HepG2 (cell line): ENCODE measurements at regions not wholly inside any gene's neighbourhood (a gene's known extent, or its start where the extent isn't known, plus 50 kb on each side); places are given as distances from the start of the nearest gene placed in this dataset.

Experiments used
- ATAC-seq: fragments of 200-7000 bp; cut with Tn5 transposase; 3 replicates; pipeline ENCODE4 v1.9.1; 2020; ENCODE audit warnings: mild to moderate bottlenecking, moderate library complexity
- BruUV-seq: library from RNA; stranded (reverse); fragments of 400-500 nt; replicated peaks from 2 replicates; lab custom pipeline; 2021; lab: Mats Ljungman, UMichigan
- CTCF ChIA-PET: fragments of 300-600 bp; formaldehyde crosslinking; extraction: SDS; loops from one replicate; lab custom pipeline; 2021; ENCODE audit warnings: low total read pairs, inconsistent platforms, low intra/inter-chr PET ratio; lab: Yijun Ruan, JAX
- POLR2A ChIA-PET: fragments of 350-600 bp; sonication (Branson Sonifier 250); formaldehyde crosslinking; loops from one replicate; lab custom pipeline; 2020; ENCODE audit warnings: antibody characterized with exemption, inconsistent platforms; lab: Yijun Ruan, JAX
- DNase-seq: peaks from one replicate; pipeline ENCODE4 v3.0.0-alpha.2; 2015; ENCODE audit warnings: low spot score
- FAIRE-seq: peaks from 3 replicates; lab custom pipeline; 2011; peaks lifted over from hg19 to GRCh38; lab: Jason Lieb, UNC
- H2AFZ ChIP-seq: one replicate; pipeline ENCODE4 v1.6.1; 2011; ENCODE audit warnings: low read length, inconsistent platforms
- H3K27ac ChIP-seq: fragments of 300-600 bp; 3 replicates; pipeline ENCODE4 v1.8.0; 2011; ENCODE audit warnings: mixed run types, mild to moderate bottlenecking, mixed read lengths, low read length, inconsistent platforms; ENCODE audit not compliant: insufficient read depth; ENCODE audit errors: extremely low read length
- H3K27me3 ChIP-seq, 2 experiments: fragments of 200-600 bp in 1 of 2; 2 replicates in 1 of 2; 3 replicates in 1 of 2; pipeline versions ENCODE4 v1.6.0 to v1.8.0; 2011; ENCODE audit warnings: low read length in 2 of 2, mild to moderate bottlenecking in 2 of 2, moderate library complexity in 2 of 2, inconsistent platforms in 1 of 2; ENCODE audit not compliant: insufficient read depth in 2 of 2, control insufficient read depth in 1 of 2
- H3K36me3 ChIP-seq, 2 experiments: fragments of 200-600 bp in 1 of 2; replicated peaks in 1 of 2; 2 replicates in 1 of 2; 3 replicates in 1 of 2; pipeline versions ENCODE4 v1.5.1 to v1.8.0; 2011; ENCODE audit warnings: low read length in 2 of 2, inconsistent platforms in 1 of 2; ENCODE audit not compliant: insufficient read depth in 2 of 2, control insufficient read depth in 1 of 2
- H3K4me1 ChIP-seq: 2 replicates; pipeline ENCODE4 v1.5.1; 2012; ENCODE audit warnings: low read length, inconsistent platforms; ENCODE audit not compliant: insufficient read depth
- H3K4me2 ChIP-seq: 2 replicates; pipeline ENCODE4 v1.6.0; 2011; ENCODE audit warnings: low read depth, low read length, inconsistent platforms
- H3K4me3 ChIP-seq, 3 experiments: fragments of 200-600 bp in 1 of 3; sonication (generic), shearing (Covaris generic) in 1 of 3; replicated peaks in 1 of 3; 2 replicates each; pipeline ENCODE4 v1.5.1; 2011 to 2016; ENCODE audit warnings: low read length in 3 of 3, inconsistent platforms in 2 of 3, low read depth in 2 of 3, mild to moderate bottlenecking in 2 of 3, control low read depth in 1 of 3, mixed read lengths in 1 of 3; ENCODE audit not compliant: insufficient read depth in 1 of 3
- H3K79me2 ChIP-seq: one replicate; pipeline ENCODE4 v1.6.1; 2011; ENCODE audit warnings: low read length, inconsistent platforms; ENCODE audit not compliant: insufficient read depth
- H3K9ac ChIP-seq: 2 replicates; pipeline ENCODE4 v1.6.0; 2011; ENCODE audit warnings: mild to moderate bottlenecking, low read depth, low read length, inconsistent platforms; ENCODE audit not compliant: insufficient read depth
- H3K9me3 ChIP-seq: 2 replicates; pipeline ENCODE4 v1.5.1; 2012; ENCODE audit warnings: mild to moderate bottlenecking, low read length
- H4K20me1 ChIP-seq: 2 replicates; pipeline ENCODE4 v1.6.0; 2011; ENCODE audit warnings: inconsistent platforms, mild to moderate bottlenecking, low read length, moderate library complexity; ENCODE audit not compliant: insufficient read depth
- FOXK1 ChIP-seq: sonication (generic); formaldehyde crosslinking; IDR thresholded peaks from 2 replicates; pipeline ENCODE4 v1.4.0; 2020; ENCODE audit warnings: low read depth, missing genetic modification reagents, borderline replicate concordance
- HHEX ChIP-seq: IDR thresholded peaks from 2 replicates; pipeline ENCODE4 v1.6.1; 2016; ENCODE audit warnings: control low read depth
- IKZF1 ChIP-seq: fragments of 450-650 bp; IDR thresholded peaks from 2 replicates; pipeline ENCODE4 v1.7.1; 2016
- PHF5A ChIP-seq: IDR thresholded peaks from one replicate; pipeline ENCODE4 v1.6.1; 2018; ENCODE audit warnings: low read depth, missing genetic modification reagents; ENCODE audit not compliant: unreplicated experiment
- TOPORS ChIP-seq: sonication (generic); formaldehyde crosslinking; IDR thresholded peaks from 2 replicates; pipeline ENCODE4 v1.8.0; 2023; ENCODE audit warnings: mild to moderate bottlenecking, missing genetic modification reagents
- ZIK1 ChIP-seq: sonication (generic); formaldehyde crosslinking; IDR thresholded peaks from 2 replicates; pipeline ENCODE4 v1.5.0; 2020; ENCODE audit warnings: mild to moderate bottlenecking, low read depth, missing genetic modification reagents, borderline replicate concordance
- ZNF34 ChIP-seq: sonication (generic); formaldehyde crosslinking; IDR thresholded peaks from 2 replicates; pipeline ENCODE4 v1.4.0; 2020; ENCODE audit warnings: mild to moderate bottlenecking, missing genetic modification reagents, borderline replicate concordance
- ZNF484 ChIP-seq: sonication (generic); formaldehyde crosslinking; IDR thresholded peaks from 2 replicates; pipeline ENCODE4 v1.5.1; 2020; ENCODE audit warnings: mild to moderate bottlenecking, low read depth, missing genetic modification reagents, borderline replicate concordance
- ZNF501 ChIP-seq: sonication (generic); formaldehyde crosslinking; IDR thresholded peaks from 2 replicates; pipeline ENCODE4 v1.5.1; 2020; ENCODE audit warnings: mild to moderate bottlenecking, moderate library complexity, missing genetic modification reagents
- ZNF572 ChIP-seq: sonication (generic); formaldehyde crosslinking; IDR thresholded peaks from 2 replicates; pipeline ENCODE4 v1.5.1; 2020; ENCODE audit warnings: mild to moderate bottlenecking, missing genetic modification reagents
- ZNF670 ChIP-seq: sonication (generic); formaldehyde crosslinking; IDR thresholded peaks from 2 replicates; pipeline ENCODE4 v1.8.0; 2022; ENCODE audit warnings: mild to moderate bottlenecking, missing genetic modification reagents, borderline replicate concordance
- WGBS: methylation state at CpG from one replicate; pipeline ENCODE4 v1.1.6; 2017; ENCODE audit warnings: low lambda C conversion rate; 5-methylcytosine and 5-hydroxymethylcytosine counted together
- in situ Hi-C: cut with HindIII; loops from 2 replicates; pipeline ENCODE4 v1.10.0; 2017; ENCODE audit warnings: low pct_unique_long_range_greater_than_20kb; ENCODE audit not compliant: extremely low pct_ligation_motif_present
- intact Hi-C: fragments of 100-400 bp; cut with micrococcal nuclease; formaldehyde crosslinking; loops from one replicate; pipeline ENCODE4 v1.10.0; 2022; ENCODE audit not compliant: unreplicated experiment
- TF ChIP-seq, protein P1 (sequence below): sonication (generic); formaldehyde crosslinking; IDR thresholded peaks from 2 replicates; pipeline ENCODE4 v1.5.1; 2020; ENCODE audit warnings: mild to moderate bottlenecking, missing genetic modification reagents, borderline replicate concordance
- TF ChIP-seq, protein P2 (sequence below): IDR thresholded peaks from 2 replicates; pipeline ENCODE4 v1.6.1; 2016; ENCODE audit warnings: missing biosample characterization, missing genetic modification reagents, low read depth
- TF ChIP-seq, protein P3 (sequence below): sonication (generic); formaldehyde crosslinking; conservative IDR thresholded peaks from 2 replicates; pipeline ENCODE4 v1.8.0; 2022; ENCODE audit warnings: low read depth, missing genetic modification reagents
- TF ChIP-seq, protein P4 (sequence below): sonication (generic); formaldehyde crosslinking; IDR thresholded peaks from 2 replicates; pipeline ENCODE4 v1.4.0; 2020; ENCODE audit warnings: low read depth, mild to moderate bottlenecking, missing genetic modification reagents

DNA sequence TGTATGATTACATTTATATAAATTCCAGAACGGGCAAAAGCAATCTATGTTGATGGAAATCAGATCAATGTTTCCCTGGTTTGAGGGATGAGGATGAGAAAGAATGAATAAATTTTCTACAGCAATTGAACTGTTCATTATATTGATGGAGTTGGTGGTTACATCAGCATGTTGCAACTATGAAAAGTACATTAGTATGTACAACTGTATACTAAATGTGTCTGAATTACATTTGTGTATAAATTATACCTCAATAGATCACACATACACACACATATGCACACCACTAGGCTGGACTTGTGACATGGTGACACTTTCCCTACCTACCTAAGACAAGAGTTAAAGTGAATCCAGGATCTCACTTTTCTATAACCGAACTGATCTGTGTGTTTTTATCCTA is 608.0 kb downstream of the CDH11 start (continued):
- TF ChIP-seq, protein P1, sequence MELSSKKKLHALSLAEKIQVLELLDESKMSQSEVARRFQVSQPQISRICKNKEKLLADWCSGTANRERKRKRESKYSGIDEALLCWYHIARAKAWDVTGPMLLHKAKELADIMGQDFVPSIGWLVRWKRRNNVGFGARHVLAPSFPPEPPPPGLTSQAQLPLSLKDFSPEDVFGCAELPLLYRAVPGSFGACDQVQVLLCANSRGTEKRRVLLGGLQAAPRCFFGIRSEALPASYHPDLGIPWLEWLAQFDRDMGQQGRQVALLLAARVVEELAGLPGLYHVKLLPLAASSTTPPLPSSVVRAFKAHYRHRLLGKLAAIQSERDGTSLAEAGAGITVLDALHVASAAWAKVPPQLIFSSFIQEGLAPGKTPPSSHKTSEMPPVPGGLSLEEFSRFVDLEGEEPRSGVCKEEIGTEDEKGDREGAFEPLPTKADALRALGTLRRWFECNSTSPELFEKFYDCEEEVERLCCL, result no peak

DNA sequence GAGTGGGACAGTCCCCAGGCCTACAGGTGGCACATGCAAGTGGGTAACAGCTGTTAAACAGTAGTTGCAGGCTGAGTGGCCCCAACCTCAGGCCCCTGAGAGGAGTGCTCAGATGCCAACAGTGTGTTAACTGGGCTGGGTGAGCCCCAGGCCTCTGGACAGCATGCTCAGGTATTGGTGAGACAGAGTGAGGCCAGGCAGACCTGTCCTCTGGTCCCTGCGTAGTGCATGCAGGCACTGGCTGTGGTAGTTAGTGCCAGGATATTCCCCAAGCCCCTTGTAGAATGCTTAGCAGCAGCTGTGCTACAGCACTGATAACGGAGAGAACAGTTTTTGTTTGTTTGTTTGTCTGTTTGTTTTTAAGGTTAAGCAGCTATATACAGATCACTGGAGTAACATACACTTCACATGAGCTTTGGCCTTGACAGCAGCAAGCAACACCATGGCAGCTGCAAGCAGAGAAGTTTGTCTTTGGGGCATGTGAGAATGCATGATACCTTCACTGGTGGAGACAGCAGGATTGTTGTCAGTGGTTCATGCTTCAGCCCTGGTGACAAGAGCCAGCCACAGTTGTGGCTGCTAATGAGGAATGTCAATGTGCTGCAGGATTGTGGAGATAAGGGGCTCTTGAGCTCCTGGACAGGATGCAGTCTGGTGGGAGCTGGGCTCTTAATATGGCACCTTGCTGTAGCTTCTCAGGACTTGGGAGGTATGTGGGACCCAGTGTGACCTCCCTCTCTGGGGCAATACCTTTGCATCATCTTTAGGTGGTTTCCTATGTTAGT is 614.4 kb downstream of the CDH11 start:
- Histone ChIP-seq H3K9ac (no peak overlapping the region), H3K9me3 (peaks cover 22% of the 10 kb centered on the region), H3K27ac (no peak overlapping the region), H3K36me3 (no peaks in the 10 kb centered on the region), H3K4me1 (no peaks in the 10 kb centered on the region), H3K27me3 (no peaks in the 10 kb centered on the region), H4K20me1 (no peaks in the 10 kb centered on the region), H3K4me3 (no peak overlapping the region), H3K79me2 (no peaks in the 10 kb centered on the region), H2AFZ (no peak overlapping the region), H3K4me2 (no peak overlapping the region)
- BruUV-seq, result no TSS peak
- intact Hi-C loops, result no loop called here
- WGBS, result 12% methylated on average over 2 of the region's 2 CpGs
- CTCF ChIA-PET, result no interaction called here
- no peak for ATAC-seq
- in situ Hi-C loops, result no loop called here
- POLR2A ChIA-PET, result no interaction called here
- DNase-seq, result no peak
- no peak for FAIRE-seq
- TF ChIP-seq, protein P2, sequence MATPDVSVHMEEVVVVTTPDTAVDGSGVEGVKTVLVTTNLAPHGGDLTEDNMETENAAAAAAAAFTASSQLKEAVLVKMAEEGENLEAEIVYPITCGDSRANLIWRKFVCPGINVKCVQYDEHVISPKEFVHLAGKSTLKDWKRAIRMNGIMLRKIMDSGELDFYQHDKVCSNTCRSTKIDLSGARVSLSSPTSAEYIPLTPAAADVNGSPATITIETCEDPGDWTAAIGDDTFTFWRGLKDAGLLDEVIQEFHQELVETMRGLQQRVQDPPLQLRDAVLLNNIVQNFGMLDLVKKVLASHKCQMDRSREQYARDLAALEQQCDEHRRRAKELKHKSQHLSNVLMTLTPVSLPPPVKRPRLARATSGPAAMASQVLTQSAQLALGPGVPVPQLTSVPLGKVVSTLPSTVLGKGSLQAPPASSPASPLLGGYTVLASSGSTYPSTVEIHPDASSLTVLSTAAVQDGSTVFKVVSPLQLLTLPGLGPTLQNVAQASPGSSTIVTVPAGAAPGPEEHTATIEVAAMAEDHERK (CRISPR knock-in tag), result no peak
- TF ChIP-seq ZNF484 (CRISPR knock-in tag) (no peak), ZNF501 (CRISPR knock-in tag) (no peak), ZNF670 (CRISPR knock-in tag) (no peak), PHF5A (CRISPR knock-in tag) (no peak), IKZF1 (no peak), ZNF572 (CRISPR knock-in tag) (no peak), HHEX (CRISPR knock-in tag) (no peak), ZNF34 (CRISPR knock-in tag) (no peak), TOPORS (CRISPR knock-in tag) (no peak), ZIK1 (CRISPR knock-in tag) (no peak), FOXK1 (CRISPR knock-in tag) (no peak)
- TF ChIP-seq, protein P3, sequence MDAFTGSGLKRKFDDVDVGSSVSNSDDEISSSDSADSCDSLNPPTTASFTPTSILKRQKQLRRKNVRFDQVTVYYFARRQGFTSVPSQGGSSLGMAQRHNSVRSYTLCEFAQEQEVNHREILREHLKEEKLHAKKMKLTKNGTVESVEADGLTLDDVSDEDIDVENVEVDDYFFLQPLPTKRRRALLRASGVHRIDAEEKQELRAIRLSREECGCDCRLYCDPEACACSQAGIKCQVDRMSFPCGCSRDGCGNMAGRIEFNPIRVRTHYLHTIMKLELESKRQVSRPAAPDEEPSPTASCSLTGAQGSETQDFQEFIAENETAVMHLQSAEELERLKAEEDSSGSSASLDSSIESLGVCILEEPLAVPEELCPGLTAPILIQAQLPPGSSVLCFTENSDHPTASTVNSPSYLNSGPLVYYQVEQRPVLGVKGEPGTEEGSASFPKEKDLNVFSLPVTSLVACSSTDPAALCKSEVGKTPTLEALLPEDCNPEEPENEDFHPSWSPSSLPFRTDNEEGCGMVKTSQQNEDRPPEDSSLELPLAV, result no peak
- TF ChIP-seq, protein P4, sequence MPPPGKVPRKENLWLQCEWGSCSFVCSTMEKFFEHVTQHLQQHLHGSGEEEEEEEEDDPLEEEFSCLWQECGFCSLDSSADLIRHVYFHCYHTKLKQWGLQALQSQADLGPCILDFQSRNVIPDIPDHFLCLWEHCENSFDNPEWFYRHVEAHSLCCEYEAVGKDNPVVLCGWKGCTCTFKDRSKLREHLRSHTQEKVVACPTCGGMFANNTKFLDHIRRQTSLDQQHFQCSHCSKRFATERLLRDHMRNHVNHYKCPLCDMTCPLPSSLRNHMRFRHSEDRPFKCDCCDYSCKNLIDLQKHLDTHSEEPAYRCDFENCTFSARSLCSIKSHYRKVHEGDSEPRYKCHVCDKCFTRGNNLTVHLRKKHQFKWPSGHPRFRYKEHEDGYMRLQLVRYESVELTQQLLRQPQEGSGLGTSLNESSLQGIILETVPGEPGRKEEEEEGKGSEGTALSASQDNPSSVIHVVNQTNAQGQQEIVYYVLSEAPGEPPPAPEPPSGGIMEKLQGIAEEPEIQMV (CRISPR knock-in tag), result no peak
